ENCODE measurements at regions not wholly inside any gene's neighbourhood (a gene's known extent, or its start where the extent isn't known, plus 50 kb on each side); places are given as distances from the start of the nearest gene placed in this dataset.

DNA sequence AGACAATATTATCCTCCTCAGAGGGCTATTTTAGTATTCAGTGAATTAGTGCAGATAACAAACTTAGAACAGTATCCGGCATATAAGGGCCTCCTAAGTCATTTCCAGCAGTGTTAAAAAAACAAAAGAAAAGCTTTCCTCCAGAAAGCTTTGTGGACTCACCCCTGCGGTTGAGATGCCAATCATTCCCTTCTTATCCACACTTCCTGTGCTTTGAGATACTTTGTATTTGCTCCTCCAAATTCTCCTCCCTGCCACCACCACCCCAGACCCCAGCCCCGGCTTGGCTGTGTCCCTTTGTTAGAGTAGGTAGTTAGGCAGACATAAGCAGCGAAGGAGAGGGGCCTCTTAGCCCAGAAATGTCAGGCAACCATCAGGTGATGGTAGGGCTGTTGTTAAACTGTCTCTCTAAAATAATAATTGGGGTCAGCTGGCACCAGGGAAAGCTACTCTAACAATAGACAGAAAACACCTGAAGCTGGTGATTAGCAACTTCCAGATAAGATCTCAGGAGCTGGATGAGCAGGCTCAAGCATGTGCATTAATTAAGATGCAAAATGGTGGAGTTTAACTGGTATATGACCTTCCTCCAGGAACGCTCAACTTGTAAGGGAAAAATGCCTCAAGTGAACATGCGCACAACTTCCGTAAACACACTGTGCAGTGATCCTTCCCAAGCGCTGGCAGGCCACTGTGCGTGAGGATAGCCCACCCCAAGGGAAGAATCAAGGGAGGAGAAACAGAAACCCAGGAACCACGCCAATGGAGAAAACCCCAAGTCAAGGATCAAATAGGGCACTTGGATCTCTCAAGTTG, 152.1 kb upstream of the EEA1 start:
- TF ChIP-seq EZH2 (IDR thresholded peaks at IDR 0.05; ENCODE audit: insufficient read depth, poor library complexity, severe bottlenecking) (no peak), EZH2phosphoT487 (IDR thresholded peaks at IDR 0.05; ENCODE audit: insufficient read depth, low read depth) (no peak)
